ENCODE measurements at regions not wholly inside any gene's neighbourhood (a gene's known extent, or its start where the extent isn't known, plus 50 kb on each side); places are given as distances from the start of the nearest gene placed in this dataset.
A peak's percentile ranks its signal among the peaks of the same experiment; 100 is the strongest.
"Not testable (repeated sequence)": the region's sequence is repeated elsewhere in the genome, so short reads cannot be mapped to it uniquely, and the experiment has no call there.

GRCh38 chr5:163303718-163304117 is 133.7 kb upstream of the CCNG1 start:
- DNase-seq (ENCODE audit: low read depth) = no peak
- TF ChIP-seq CTCF (IDR thresholded peaks at IDR 0.05; ENCODE audit: low read depth, low read length, missing control alignments) = no peak
- H3K4me3 ChIP-seq (ENCODE audit: low read depth, low read length) = no peak overlapping the region

GRCh38 chr5:163305655-163306054 is 131.7 kb upstream of the CCNG1 start:
- no peak for TF ChIP-seq CTCF (IDR thresholded peaks at IDR 0.05; ENCODE audit: low read depth, low read length, missing control alignments)
- DNase-seq (ENCODE audit: low read depth) = no peak

GRCh38 chr5:163306421-163306820 is 131.0 kb upstream of the CCNG1 start:
- H3K4me3 ChIP-seq (ENCODE audit: low read depth, low read length) = no peak overlapping the region
- peak; percentile 4 for DNase-seq (ENCODE audit: low read depth)

More at GRCh38 chr5:163305655-163306054, 131.7 kb upstream of the CCNG1 start:
- no peak overlapping the region for H3K4me3 ChIP-seq (ENCODE audit: low read depth, low read length)

GRCh38 chr5:163309914-163310313 is 127.5 kb upstream of the CCNG1 start:
- no peak for TF ChIP-seq CTCF (IDR thresholded peaks at IDR 0.05; ENCODE audit: low read depth, low read length, missing control alignments)
- no peak for DNase-seq (ENCODE audit: low read depth)
- no peak overlapping the region for H3K4me3 ChIP-seq (ENCODE audit: low read depth, low read length)

More at GRCh38 chr5:163306421-163306820, 131.0 kb upstream of the CCNG1 start:
- TF ChIP-seq CTCF (IDR thresholded peaks at IDR 0.05; ENCODE audit: low read depth, low read length, missing control alignments) = peak; percentile 44

- no peak for TF ChIP-seq CTCF (IDR thresholded peaks at IDR 0.05; ENCODE audit: low read depth, low read length, missing control alignments)
- no peak overlapping the region for H3K4me3 ChIP-seq (ENCODE audit: low read depth, low read length)
- DNase-seq (ENCODE audit: low read depth) = no peak
Observed at GRCh38 chr5:163310997-163311396, 126.4 kb upstream of the CCNG1 start.

- no peak for TF ChIP-seq CTCF (IDR thresholded peaks at IDR 0.05; ENCODE audit: low read depth, low read length, missing control alignments)
- H3K4me3 ChIP-seq (ENCODE audit: low read depth, low read length) = no peak overlapping the region
- DNase-seq (ENCODE audit: low read depth) = no peak
Observed at GRCh38 chr5:163312598-163312997, 124.8 kb upstream of the CCNG1 start.

- not testable (repeated sequence) for DNase-seq (ENCODE audit: low read depth); H3K4me3 ChIP-seq (ENCODE audit: low read depth, low read length)
Observed at GRCh38 chr5:163313049-163313448, 124.3 kb upstream of the CCNG1 start.

GRCh38 chr5:163316374-163316773 is 121.0 kb upstream of the CCNG1 start:
- H3K4me3 ChIP-seq (ENCODE audit: low read depth, low read length); DNase-seq (ENCODE audit: low read depth): not testable (repeated sequence)
